PC-3 (cell line): ENCODE measurements at regions not wholly inside any gene's neighbourhood (a gene's known extent, or its start where the extent isn't known, plus 50 kb on each side); places are given as distances from the start of the nearest gene placed in this dataset.

Source experiments
- ATAC-seq: fragments of 200-7000 bp; cut with Tn5 transposase; 2 replicates; pipeline ENCODE4 v1.9.1; 2020; ENCODE audit warnings: mild to moderate bottlenecking, moderate library complexity
- BruUV-seq: library from RNA; stranded (reverse); fragments of 400-500 nt; replicated peaks from 2 replicates; lab custom pipeline; 2021; lab: Mats Ljungman, UMichigan
- CTCF ChIA-PET: fragments of 300-600 bp; sonication (Branson Sonifier 250); formaldehyde crosslinking; loops from one replicate; lab custom pipeline; 2022; ENCODE audit warnings: antibody characterized with exemption; lab: Charles Lee
- POLR2A ChIA-PET: fragments of 300-600 bp; sonication (Branson Sonifier 250); formaldehyde crosslinking; loops from one replicate; lab custom pipeline; 2022; ENCODE audit warnings: antibody characterized with exemption; ENCODE audit not compliant: unreplicated experiment; lab: Charles Lee
- DNase-seq: peaks from one replicate; pipeline ENCODE4 v3.0.0-alpha.2; 2015
- H2AFZ ChIP-seq: fragments of 300-600 bp; sonication (generic); 2 replicates; pipeline ENCODE4 v1.6.0; 2016; ENCODE audit warnings: antibody characterized with exemption, low read length
- H3F3A ChIP-seq: fragments of 300-600 bp; sonication (generic); one replicate; pipeline ENCODE4 v1.6.0; 2017; ENCODE audit warnings: antibody characterized with exemption, low read length, control low read depth, mild to moderate bottlenecking; ENCODE audit not compliant: unreplicated experiment
- H3K27ac ChIP-seq: fragments of 300-600 bp; sonication (generic); 2 replicates; pipeline ENCODE4 v1.5.1; 2016; ENCODE audit warnings: mild to moderate bottlenecking, low read length
- H3K27me3 ChIP-seq: fragments of 300-600 bp; sonication (generic); 2 replicates; pipeline ENCODE4 v1.6.1; 2016; ENCODE audit warnings: low read length, mixed read lengths
- H3K36me3 ChIP-seq: fragments of 300-600 bp; sonication (generic); 2 replicates; pipeline ENCODE4 v1.6.1; 2016; ENCODE audit warnings: low read depth, mixed run types, low read length, mixed read lengths
- H3K4me1 ChIP-seq: fragments of 300-600 bp; sonication (generic); 2 replicates; pipeline ENCODE4 v1.5.1; 2016; ENCODE audit warnings: low read length; ENCODE audit not compliant: insufficient read depth
- H3K4me2 ChIP-seq: fragments of 300-600 bp; sonication (generic); 2 replicates; pipeline ENCODE4 v1.6.0; 2016; ENCODE audit warnings: low read length
- H3K4me3 ChIP-seq: fragments of 300-600 bp; sonication (generic); 2 replicates; pipeline ENCODE4 v1.5.1; 2016; ENCODE audit warnings: mild to moderate bottlenecking, low read length, mixed read lengths
- H3K79me2 ChIP-seq: fragments of 300-600 bp; sonication (generic); 2 replicates; pipeline ENCODE4 v1.6.1; 2017; ENCODE audit warnings: low read length, mixed read lengths
- H3K9ac ChIP-seq: fragments of 300-600 bp; sonication (generic); 2 replicates; pipeline ENCODE4 v1.6.0; 2016; ENCODE audit warnings: mild to moderate bottlenecking, low read length
- H3K9me2 ChIP-seq: fragments of 300-600 bp; sonication (generic); replicated peaks from 2 replicates; pipeline ENCODE4 v1.6.1; 2016; ENCODE audit warnings: mixed run types, low read length, mixed read lengths
- H3K9me3 ChIP-seq: fragments of 300-600 bp; sonication (generic); 2 replicates; pipeline ENCODE4 v1.6.1; 2016; ENCODE audit warnings: low read length, mixed read lengths
- H4K20me1 ChIP-seq: fragments of 300-600 bp; sonication (generic); 2 replicates; pipeline ENCODE4 v1.6.1; 2016; ENCODE audit warnings: low read length, mixed read lengths
- CTCF ChIP-seq: fragments of 300-600 bp; sonication (generic); conservative IDR thresholded peaks from 2 replicates; pipeline ENCODE4 v1.5.1; 2017; ENCODE audit warnings: antibody characterized with exemption, low read depth, mild to moderate bottlenecking, low read length
- EZH2 ChIP-seq: fragments of 300-600 bp; sonication (generic); IDR thresholded peaks from one replicate; pipeline ENCODE4 v1.6.1; 2017; ENCODE audit warnings: antibody characterized with exemption, mild to moderate bottlenecking, low read length; ENCODE audit not compliant: unreplicated experiment
- EZH2phosphoT487 ChIP-seq: fragments of 300-600 bp; sonication (generic); IDR thresholded peaks from 2 replicates; pipeline ENCODE4 v1.6.1; 2018; ENCODE audit warnings: mild to moderate bottlenecking, antibody characterized with exemption, low read length, borderline replicate concordance
- intact Hi-C: fragments of 100-400 bp; cut with micrococcal nuclease; formaldehyde crosslinking; loops from 2 replicates; pipeline ENCODE4 v1.9.0; 2023

DNA sequence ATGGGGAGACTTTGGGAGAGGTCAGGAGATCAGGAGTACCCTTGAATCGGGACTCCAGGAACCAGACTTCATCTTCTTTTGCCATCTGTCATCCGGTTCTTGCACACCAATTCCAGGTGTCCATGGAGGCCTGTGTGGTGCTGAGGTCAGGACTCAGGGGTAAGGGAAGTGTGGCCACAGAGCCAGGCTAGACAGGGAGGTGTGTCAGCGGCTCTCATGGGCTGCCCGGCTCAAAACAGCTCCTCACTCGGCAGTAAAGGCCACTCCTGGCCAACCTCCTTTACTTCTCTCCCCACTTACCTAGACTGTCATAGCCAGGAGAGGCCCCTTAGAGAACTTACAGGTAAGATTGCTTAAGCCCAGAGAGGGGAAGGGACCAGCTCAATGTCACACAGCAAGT is 75.7 kb upstream of the NECTIN1 start:
- no peaks in the 10 kb centered on the region for H4K20me1 ChIP-seq
- ChIA-PET POLR2A (no interaction called here), CTCF (no interaction called here)
- no peak overlapping the region for H3K4me3 ChIP-seq
- no peaks in the 10 kb centered on the region for H3K4me1 ChIP-seq
- no peaks in the 10 kb centered on the region for H3K9me3 ChIP-seq
- no peak overlapping the region for H3K27ac ChIP-seq
- intact Hi-C loops, result no loop called here
- no peak overlapping the region for H2AFZ ChIP-seq
- BruUV-seq, result no TSS peak
- H3K9me2 ChIP-seq, result no peaks in the 10 kb centered on the region
- no peaks in the 10 kb centered on the region for H3F3A ChIP-seq
- H3K36me3 ChIP-seq, result no peaks in the 10 kb centered on the region
- no peaks in the 10 kb centered on the region for H3K79me2 ChIP-seq
- peaks cover 93% of the 10 kb centered on the region for H3K27me3 ChIP-seq
- ATAC-seq (no peak), DNase-seq (no peak)
- no peak overlapping the region for H3K4me2 ChIP-seq
- no peak overlapping the region for H3K9ac ChIP-seq
- no peak for TF ChIP-seq CTCF
- no peak for TF ChIP-seq EZH2phosphoT487
- TF ChIP-seq EZH2, result no peak

GRCh38 chr11:119803726-119804294 is 74.8 kb upstream of the NECTIN1 start:
- Histone ChIP-seq H3K27ac (no peak overlapping the region), H3K79me2 (no peaks in the 10 kb centered on the region), H3K4me1 (no peaks in the 10 kb centered on the region), H3K9me2 (no peaks in the 10 kb centered on the region), H4K20me1 (no peaks in the 10 kb centered on the region), H3K27me3 (peaks cover 93% of the 10 kb centered on the region), H3K4me3 (no peak overlapping the region), H3K9me3 (no peaks in the 10 kb centered on the region), H3K36me3 (no peaks in the 10 kb centered on the region), H3F3A (no peaks in the 10 kb centered on the region), H3K9ac (no peak overlapping the region), H3K4me2 (no peak overlapping the region), H2AFZ (no peak overlapping the region)
- ChIA-PET POLR2A (no interaction called here), CTCF (no interaction called here)
- TF ChIP-seq EZH2phosphoT487 (no peak), CTCF (no peak), EZH2 (no peak)
- ATAC-seq (no peak), DNase-seq (no peak)
- BruUV-seq, result no TSS peak
- intact Hi-C loops, result no loop called here

DNA sequence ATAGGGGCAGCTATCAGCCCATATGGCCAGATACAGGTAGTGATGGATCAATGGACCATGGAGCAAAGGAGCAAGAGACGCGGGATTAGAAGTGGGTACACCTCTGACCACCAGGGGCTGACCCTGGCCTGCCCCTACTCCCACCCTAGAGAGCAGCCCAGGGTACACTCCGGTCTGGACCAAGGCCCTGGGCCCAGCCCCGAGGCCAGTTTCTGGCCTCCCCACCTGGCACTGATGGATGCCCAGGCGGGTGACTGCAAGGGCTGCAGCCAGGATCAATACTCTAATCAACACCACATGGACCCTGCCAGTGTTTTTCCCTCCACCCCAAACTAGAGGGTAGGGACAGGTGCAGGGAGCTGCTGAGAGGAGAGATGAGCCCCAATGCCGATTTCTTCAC is 74.1 kb upstream of the NECTIN1 start:
- H3K79me2 ChIP-seq, result no peaks in the 10 kb centered on the region
- no peaks in the 10 kb centered on the region for H3K9me3 ChIP-seq
- H3K9ac ChIP-seq, result no peak overlapping the region
- DNase-seq (no peak), ATAC-seq (no peak)
- H2AFZ ChIP-seq, result no peak overlapping the region
- H3K36me3 ChIP-seq, result no peaks in the 10 kb centered on the region
- POLR2A ChIA-PET, result no interaction called here
- CTCF ChIA-PET, result no interaction called here
- H3K9me2 ChIP-seq, result no peaks in the 10 kb centered on the region
- H4K20me1 ChIP-seq, result no peaks in the 10 kb centered on the region
- no peak overlapping the region for H3K4me3 ChIP-seq
- no peak overlapping the region for H3K27ac ChIP-seq
- no peaks in the 10 kb centered on the region for H3F3A ChIP-seq
- intact Hi-C loops, result no loop called here
- no peak overlapping the region for H3K4me2 ChIP-seq
- H3K27me3 ChIP-seq, result peaks cover 93% of the 10 kb centered on the region
- TF ChIP-seq EZH2phosphoT487 (no peak), CTCF (no peak), EZH2 (no peak)
- no peaks in the 10 kb centered on the region for H3K4me1 ChIP-seq
- no TSS peak for BruUV-seq
